PC-3 (cell line): ENCODE measurements at regions not wholly inside any gene's neighbourhood (a gene's known extent, or its start where the extent isn't known, plus 50 kb on each side); places are given as distances from the start of the nearest gene placed in this dataset.

ENCODE experiments used
- ATAC-seq: fragments of 200-7000 bp; cut with Tn5 transposase; 2 replicates; pipeline ENCODE4 v1.9.1; 2020; ENCODE audit warnings: mild to moderate bottlenecking, moderate library complexity
- BruUV-seq: library from RNA; stranded (reverse); fragments of 400-500 nt; replicated peaks from 2 replicates; lab custom pipeline; 2021; lab: Mats Ljungman, UMichigan
- CTCF ChIA-PET: fragments of 300-600 bp; sonication (Branson Sonifier 250); formaldehyde crosslinking; loops from one replicate; lab custom pipeline; 2022; ENCODE audit warnings: antibody characterized with exemption; lab: Charles Lee
- POLR2A ChIA-PET: fragments of 300-600 bp; sonication (Branson Sonifier 250); formaldehyde crosslinking; loops from one replicate; lab custom pipeline; 2022; ENCODE audit warnings: antibody characterized with exemption; ENCODE audit not compliant: unreplicated experiment; lab: Charles Lee
- DNase-seq: peaks from one replicate; pipeline ENCODE4 v3.0.0-alpha.2; 2015
- H2AFZ ChIP-seq: fragments of 300-600 bp; sonication (generic); 2 replicates; pipeline ENCODE4 v1.6.0; 2016; ENCODE audit warnings: antibody characterized with exemption, low read length
- H3F3A ChIP-seq: fragments of 300-600 bp; sonication (generic); one replicate; pipeline ENCODE4 v1.6.0; 2017; ENCODE audit warnings: antibody characterized with exemption, low read length, control low read depth, mild to moderate bottlenecking; ENCODE audit not compliant: unreplicated experiment
- H3K27ac ChIP-seq: fragments of 300-600 bp; sonication (generic); 2 replicates; pipeline ENCODE4 v1.5.1; 2016; ENCODE audit warnings: mild to moderate bottlenecking, low read length
- H3K27me3 ChIP-seq: fragments of 300-600 bp; sonication (generic); 2 replicates; pipeline ENCODE4 v1.6.1; 2016; ENCODE audit warnings: low read length, mixed read lengths
- H3K36me3 ChIP-seq: fragments of 300-600 bp; sonication (generic); 2 replicates; pipeline ENCODE4 v1.6.1; 2016; ENCODE audit warnings: low read depth, mixed run types, low read length, mixed read lengths
- H3K4me1 ChIP-seq: fragments of 300-600 bp; sonication (generic); 2 replicates; pipeline ENCODE4 v1.5.1; 2016; ENCODE audit warnings: low read length; ENCODE audit not compliant: insufficient read depth
- H3K4me2 ChIP-seq: fragments of 300-600 bp; sonication (generic); 2 replicates; pipeline ENCODE4 v1.6.0; 2016; ENCODE audit warnings: low read length
- H3K4me3 ChIP-seq: fragments of 300-600 bp; sonication (generic); 2 replicates; pipeline ENCODE4 v1.5.1; 2016; ENCODE audit warnings: mild to moderate bottlenecking, low read length, mixed read lengths
- H3K79me2 ChIP-seq: fragments of 300-600 bp; sonication (generic); 2 replicates; pipeline ENCODE4 v1.6.1; 2017; ENCODE audit warnings: low read length, mixed read lengths
- H3K9ac ChIP-seq: fragments of 300-600 bp; sonication (generic); 2 replicates; pipeline ENCODE4 v1.6.0; 2016; ENCODE audit warnings: mild to moderate bottlenecking, low read length
- H3K9me2 ChIP-seq: fragments of 300-600 bp; sonication (generic); replicated peaks from 2 replicates; pipeline ENCODE4 v1.6.1; 2016; ENCODE audit warnings: mixed run types, low read length, mixed read lengths
- H3K9me3 ChIP-seq: fragments of 300-600 bp; sonication (generic); 2 replicates; pipeline ENCODE4 v1.6.1; 2016; ENCODE audit warnings: low read length, mixed read lengths
- H4K20me1 ChIP-seq: fragments of 300-600 bp; sonication (generic); 2 replicates; pipeline ENCODE4 v1.6.1; 2016; ENCODE audit warnings: low read length, mixed read lengths
- CTCF ChIP-seq: fragments of 300-600 bp; sonication (generic); conservative IDR thresholded peaks from 2 replicates; pipeline ENCODE4 v1.5.1; 2017; ENCODE audit warnings: antibody characterized with exemption, low read depth, mild to moderate bottlenecking, low read length
- EZH2 ChIP-seq: fragments of 300-600 bp; sonication (generic); IDR thresholded peaks from one replicate; pipeline ENCODE4 v1.6.1; 2017; ENCODE audit warnings: antibody characterized with exemption, mild to moderate bottlenecking, low read length; ENCODE audit not compliant: unreplicated experiment
- EZH2phosphoT487 ChIP-seq: fragments of 300-600 bp; sonication (generic); IDR thresholded peaks from 2 replicates; pipeline ENCODE4 v1.6.1; 2018; ENCODE audit warnings: mild to moderate bottlenecking, antibody characterized with exemption, low read length, borderline replicate concordance
- intact Hi-C: fragments of 100-400 bp; cut with micrococcal nuclease; formaldehyde crosslinking; loops from 2 replicates; pipeline ENCODE4 v1.9.0; 2023

- no peaks in the 10 kb centered on the region for H3K79me2 ChIP-seq
- no peaks in the 10 kb centered on the region for H3K9me2 ChIP-seq
- H3K27ac ChIP-seq: no peak overlapping the region
- ChIA-PET POLR2A (no interaction called here), CTCF (no interaction called here)
- H3K4me2 ChIP-seq: no peak overlapping the region
- intact Hi-C loops: no loop called here
- no peak overlapping the region for H3K9ac ChIP-seq
- H2AFZ ChIP-seq: no peak overlapping the region
- H3K9me3 ChIP-seq: no peaks in the 10 kb centered on the region
- no peak for TF ChIP-seq CTCF
- no peak for TF ChIP-seq EZH2phosphoT487
- no peak for TF ChIP-seq EZH2
- H4K20me1 ChIP-seq: no peaks in the 10 kb centered on the region
- ATAC-seq (no peak), DNase-seq (no peak)
- no peak overlapping the region for H3K4me3 ChIP-seq
- no peaks in the 10 kb centered on the region for H3K36me3 ChIP-seq
- no TSS peak for BruUV-seq
- no peaks in the 10 kb centered on the region for H3F3A ChIP-seq
- no peaks in the 10 kb centered on the region for H3K27me3 ChIP-seq
- H3K4me1 ChIP-seq: 0 out of 2 replicates have a peak, but pooled peaks cover 8% of the 10 kb centered on the region
Measured at GRCh38 chr2:64243081-64244036, 99.1 kb upstream of the PELI1 start.

GRCh38 chr2:64244037-64244416 is 99.8 kb upstream of the PELI1 start:
- Histone ChIP-seq H3K9me2 (no peaks in the 10 kb centered on the region), H3K4me2 (no peak overlapping the region), H2AFZ (no peak overlapping the region), H4K20me1 (no peaks in the 10 kb centered on the region), H3K4me1 (0 out of 2 replicates have a peak, but pooled peaks cover 8% of the 10 kb centered on the region), H3K79me2 (no peaks in the 10 kb centered on the region), H3K36me3 (no peaks in the 10 kb centered on the region), H3K9me3 (no peaks in the 10 kb centered on the region), H3K9ac (no peak overlapping the region), H3K27ac (no peak overlapping the region), H3K27me3 (no peaks in the 10 kb centered on the region), H3F3A (no peaks in the 10 kb centered on the region), H3K4me3 (no peak overlapping the region)
- CTCF ChIA-PET: no interaction called here
- TF ChIP-seq EZH2phosphoT487 (no peak), EZH2 (no peak), CTCF (no peak)
- POLR2A ChIA-PET: no interaction called here
- no TSS peak for BruUV-seq
- DNase-seq (no peak), ATAC-seq (peak; percentile 29; the same call in 1 of the 2 replicates)
- intact Hi-C loops: no loop called here

GRCh38 chr2:64245631-64246030 is 101.4 kb upstream of the PELI1 start:
- Histone ChIP-seq H4K20me1 (no peaks in the 10 kb centered on the region), H3K4me2 (no peak overlapping the region), H3F3A (no peaks in the 10 kb centered on the region), H3K4me1 (0 out of 2 replicates have a peak, but pooled peaks cover 8% of the 10 kb centered on the region), H3K27me3 (no peaks in the 10 kb centered on the region), H3K27ac (no peak overlapping the region), H3K4me3 (no peak overlapping the region), H3K79me2 (no peaks in the 10 kb centered on the region), H3K9me3 (no peaks in the 10 kb centered on the region), H3K9ac (no peak overlapping the region), H2AFZ (no peak overlapping the region), H3K36me3 (no peaks in the 10 kb centered on the region), H3K9me2 (no peaks in the 10 kb centered on the region)
- DNase-seq: no peak
- ChIA-PET CTCF (no interaction called here), POLR2A (no interaction called here)
- TF ChIP-seq EZH2: no peak
- TF ChIP-seq EZH2phosphoT487: no peak
- no peak for TF ChIP-seq CTCF
- intact Hi-C loops: no loop called here
- BruUV-seq: no TSS peak
- no peak for ATAC-seq
